ENCODE measurements at regions not wholly inside any gene's neighbourhood (a gene's known extent, or its start where the extent isn't known, plus 50 kb on each side); places are given as distances from the start of the nearest gene placed in this dataset.

- no peak for DNase-seq
Measured at GRCh38 chr6:14732226-14732843, 513.5 kb upstream of the JARID2 start.

GRCh38 chr6:14732844-14733757, 512.8 kb upstream of the JARID2 start:
- DNase-seq = peak; percentile 78

GRCh38 chr6:14734052-14734415, 511.8 kb upstream of the JARID2 start:
- DNase-seq = no peak

- DNase-seq = peak; percentile 71
Measured at GRCh38 chr6:14734416-14735340, 511.2 kb upstream of the JARID2 start.

- DNase-seq = no peak
Measured at GRCh38 chr6:14735956-14736486, 509.8 kb upstream of the JARID2 start.

- DNase-seq = no peak
Measured at GRCh38 chr6:14736554-14736953, 509.3 kb upstream of the JARID2 start.

- no peak for DNase-seq
Measured at GRCh38 chr6:14738497-14738896, 507.4 kb upstream of the JARID2 start.

- DNase-seq = peak; percentile 51
Measured at GRCh38 chr6:14738933-14739332, 506.9 kb upstream of the JARID2 start.

GRCh38 chr6:14739827-14740226, 506.0 kb upstream of the JARID2 start:
- DNase-seq = no peak

GRCh38 chr6:14742171-14742570, 503.7 kb upstream of the JARID2 start:
- no peak for DNase-seq

- no peak for DNase-seq
Measured at GRCh38 chr6:14742680-14743079, 503.2 kb upstream of the JARID2 start.

- no peak for DNase-seq
Measured at GRCh38 chr6:14743144-14743473, 502.8 kb upstream of the JARID2 start.

- DNase-seq = peak; percentile 97
Measured at GRCh38 chr6:14743474-14744211, 502.2 kb upstream of the JARID2 start.

- DNase-seq = no peak
Measured at GRCh38 chr6:14744212-14744556, 501.7 kb upstream of the JARID2 start.

- no peak for DNase-seq
Measured at GRCh38 chr6:14746139-14746837, 499.6 kb upstream of the JARID2 start.

- DNase-seq = peak; percentile 86
Measured at GRCh38 chr6:14747881-14748520, 497.9 kb upstream of the JARID2 start.

GRCh38 chr6:14748679-14749078, 497.2 kb upstream of the JARID2 start:
- DNase-seq = no peak

- no peak for DNase-seq
Measured at GRCh38 chr6:14750059-14750661, 495.7 kb upstream of the JARID2 start.

- peak; percentile 41 for DNase-seq
Measured at GRCh38 chr6:14751645-14752175, 494.2 kb upstream of the JARID2 start.

GRCh38 chr6:14754751-14755513, 490.9 kb upstream of the JARID2 start:
- no peak for DNase-seq

All from fibroblast of skin of right quadriceps (primary cell).